GM12865 (cell line): ENCODE measurements at regions not wholly inside any gene's neighbourhood (a gene's known extent, or its start where the extent isn't known, plus 50 kb on each side); places are given as distances from the start of the nearest gene placed in this dataset.

Source experiments
- DNase-seq: peaks from one replicate; pipeline ENCODE4 v3.0.0; 2010; ENCODE audit warnings: low read depth
- H3K4me3 ChIP-seq: 2 replicates; pipeline ENCODE4 v1.5.1; 2011; ENCODE audit warnings: mild to moderate bottlenecking, low read depth, low read length, control low read depth
- TF ChIP-seq, protein P1 (sequence below): IDR thresholded peaks from 2 replicates; pipeline ENCODE4 v1.5.1; 2011; ENCODE audit warnings: low read length, control low read depth, low read depth, inconsistent platforms; ENCODE audit not compliant: insufficient read depth; ENCODE audit errors: missing control alignments

DNA sequence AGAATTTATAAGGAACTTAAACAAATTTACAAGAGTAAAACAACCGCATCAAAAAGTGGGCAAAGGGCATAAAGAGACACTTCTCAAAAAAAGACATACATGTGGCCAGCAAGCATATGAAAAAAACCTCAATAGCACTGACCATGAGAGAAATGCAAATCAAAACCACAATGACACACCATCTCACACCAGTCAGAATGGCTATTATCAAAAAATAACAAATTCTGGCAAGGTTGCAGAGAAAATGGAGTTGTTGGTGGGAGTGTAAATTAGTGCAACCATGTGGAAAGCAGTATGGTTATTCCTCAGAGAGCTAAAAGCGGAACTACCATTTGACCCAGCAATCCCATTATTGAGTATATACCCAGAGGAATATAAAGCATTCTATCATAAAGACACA, 866.8 kb upstream of the TENM4 start:
- DNase-seq: no peak
- H3K4me3 ChIP-seq: no peak overlapping the region
- TF ChIP-seq, protein P1, sequence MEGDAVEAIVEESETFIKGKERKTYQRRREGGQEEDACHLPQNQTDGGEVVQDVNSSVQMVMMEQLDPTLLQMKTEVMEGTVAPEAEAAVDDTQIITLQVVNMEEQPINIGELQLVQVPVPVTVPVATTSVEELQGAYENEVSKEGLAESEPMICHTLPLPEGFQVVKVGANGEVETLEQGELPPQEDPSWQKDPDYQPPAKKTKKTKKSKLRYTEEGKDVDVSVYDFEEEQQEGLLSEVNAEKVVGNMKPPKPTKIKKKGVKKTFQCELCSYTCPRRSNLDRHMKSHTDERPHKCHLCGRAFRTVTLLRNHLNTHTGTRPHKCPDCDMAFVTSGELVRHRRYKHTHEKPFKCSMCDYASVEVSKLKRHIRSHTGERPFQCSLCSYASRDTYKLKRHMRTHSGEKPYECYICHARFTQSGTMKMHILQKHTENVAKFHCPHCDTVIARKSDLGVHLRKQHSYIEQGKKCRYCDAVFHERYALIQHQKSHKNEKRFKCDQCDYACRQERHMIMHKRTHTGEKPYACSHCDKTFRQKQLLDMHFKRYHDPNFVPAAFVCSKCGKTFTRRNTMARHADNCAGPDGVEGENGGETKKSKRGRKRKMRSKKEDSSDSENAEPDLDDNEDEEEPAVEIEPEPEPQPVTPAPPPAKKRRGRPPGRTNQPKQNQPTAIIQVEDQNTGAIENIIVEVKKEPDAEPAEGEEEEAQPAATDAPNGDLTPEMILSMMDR: no peak

DNA sequence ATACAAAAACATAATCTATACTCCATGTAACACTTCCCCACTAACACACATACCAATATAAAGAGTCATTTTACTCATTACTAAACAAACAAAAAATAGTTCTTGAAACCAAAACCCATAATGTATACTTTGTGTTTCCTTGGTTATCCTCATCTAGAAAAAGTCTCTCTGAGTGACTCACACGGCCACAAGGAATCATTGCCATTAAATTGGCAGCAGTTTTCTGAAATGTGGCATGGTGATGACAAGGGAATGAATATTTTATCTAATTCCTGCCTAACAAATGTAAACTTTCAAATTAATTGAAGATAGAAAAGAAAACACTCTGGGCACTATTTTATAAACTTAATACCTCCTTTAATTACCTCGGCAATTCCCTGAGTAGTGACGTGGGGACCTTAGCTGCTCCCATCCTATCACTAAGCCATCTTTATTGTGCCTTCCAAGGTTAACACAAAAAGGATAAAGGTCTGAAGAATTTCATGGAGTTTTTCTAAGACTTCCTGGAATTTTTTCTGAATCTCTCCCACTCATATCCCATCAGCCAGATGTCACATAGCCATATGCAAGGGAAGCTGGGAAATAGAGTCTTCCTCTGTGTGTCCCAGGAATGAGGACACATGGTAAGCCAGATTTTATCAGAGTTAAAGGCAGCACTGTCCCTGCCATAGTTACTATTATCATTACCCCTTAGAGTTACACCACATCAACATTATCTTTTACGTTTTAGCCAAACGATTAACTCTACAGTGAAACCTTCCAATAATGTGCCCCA, 857.2 kb upstream of the TENM4 start:
- H3K4me3 ChIP-seq: no peak overlapping the region
- TF ChIP-seq, protein P1: no peak
- DNase-seq: no peak

DNA sequence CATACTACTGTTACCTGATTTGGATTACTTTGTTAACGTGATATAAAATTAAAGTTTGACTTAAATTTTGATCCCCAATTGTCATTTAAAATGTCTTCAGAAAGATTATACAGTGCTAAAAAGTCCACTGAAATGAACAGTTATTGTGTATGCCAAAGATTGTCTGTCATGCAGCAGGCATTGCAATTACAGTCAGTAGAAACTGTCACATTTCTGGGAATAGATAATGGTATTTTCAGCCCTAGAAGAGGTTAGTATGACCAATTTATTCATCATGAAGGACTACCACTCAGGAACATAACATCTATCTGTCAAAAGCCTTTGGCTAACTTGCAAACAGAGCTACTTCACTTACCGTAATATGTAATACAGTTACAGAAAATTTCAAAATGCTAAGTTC, 852.5 kb upstream of the TENM4 start:
- TF ChIP-seq, protein P1: no peak
- no peak for DNase-seq
- no peak overlapping the region for H3K4me3 ChIP-seq

DNA sequence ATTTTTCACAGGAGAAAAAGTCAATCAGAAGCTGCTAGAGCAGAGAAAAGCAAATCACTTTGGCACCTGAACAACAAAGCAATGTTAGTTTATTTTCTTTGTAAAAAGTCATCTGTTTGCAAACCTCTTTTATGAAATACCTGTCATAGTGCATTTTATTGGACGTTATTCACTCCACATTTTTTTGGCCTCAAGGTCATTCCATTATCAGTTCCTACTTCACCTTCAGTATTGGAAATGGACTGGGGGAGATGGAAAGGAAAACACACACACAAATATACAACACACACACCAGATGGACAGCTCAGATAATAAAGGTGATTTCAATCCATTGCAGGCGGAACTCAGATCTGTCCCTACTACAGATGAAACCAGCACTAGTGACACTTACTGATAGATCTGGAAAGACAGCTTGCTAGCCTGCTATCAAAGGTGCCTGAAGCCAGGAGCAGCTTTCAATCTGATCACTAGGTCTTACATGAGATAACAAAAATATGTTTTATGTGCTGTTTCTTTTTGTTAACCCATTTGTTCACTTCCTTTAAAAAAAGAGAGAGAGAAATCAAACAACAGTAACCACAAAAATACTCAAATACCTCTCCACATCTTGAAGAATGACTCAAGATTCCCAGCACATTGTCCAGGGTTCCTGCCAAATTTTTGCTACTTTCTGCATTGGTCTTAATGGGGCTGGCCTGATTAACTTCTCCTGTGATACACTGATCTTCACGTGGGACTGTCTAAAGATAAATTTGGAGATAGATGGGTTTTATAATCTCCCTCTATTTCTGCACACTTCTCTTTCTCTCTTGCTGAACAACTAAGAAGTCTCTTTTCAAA, 844.3 kb upstream of the TENM4 start:
- H3K4me3 ChIP-seq: no peak overlapping the region

DNA sequence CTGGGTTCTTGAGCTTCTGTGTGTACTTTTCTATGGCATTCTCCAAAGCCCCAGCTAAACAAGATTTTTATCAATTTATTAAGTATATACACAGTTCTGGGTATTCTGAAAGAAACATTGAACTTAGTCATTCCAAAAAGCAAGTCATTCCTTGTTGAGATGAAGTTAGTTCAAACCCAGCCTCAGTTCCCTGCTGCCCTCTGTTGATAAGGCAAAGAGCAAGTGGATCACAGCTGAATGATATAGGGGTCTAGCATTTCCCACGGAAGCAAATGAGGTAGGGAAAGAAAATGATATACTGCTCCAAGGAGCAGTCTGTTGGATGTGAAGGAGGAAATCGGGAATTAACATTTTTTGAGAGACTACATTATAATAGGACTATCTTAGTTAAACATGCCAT, 841.8 kb upstream of the TENM4 start:
- TF ChIP-seq, protein P1: no peak
- no peak overlapping the region for H3K4me3 ChIP-seq
- DNase-seq: no peak

More for the DNA sequence above, 844.3 kb upstream of the TENM4 start:
- no peak for DNase-seq
- TF ChIP-seq, protein P1: no peak

DNA sequence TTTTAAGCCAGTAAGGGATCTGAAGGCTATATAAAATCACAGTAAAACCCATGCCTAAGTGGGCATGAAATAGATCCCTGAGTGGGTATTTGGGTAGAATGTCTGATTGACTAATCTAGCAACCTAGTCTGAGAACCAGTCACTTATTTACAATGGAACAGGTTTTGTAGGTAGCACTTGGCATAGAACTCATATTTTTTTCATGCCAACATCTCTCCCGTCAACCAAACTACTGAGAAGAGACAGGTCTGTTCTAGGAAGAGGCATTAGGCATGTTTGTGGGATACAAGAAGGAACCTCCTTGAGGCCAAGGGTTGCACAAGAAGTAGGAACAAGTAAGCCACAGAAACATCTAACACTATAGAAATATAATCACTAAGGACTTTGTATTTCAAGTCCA, 840.4 kb upstream of the TENM4 start:
- DNase-seq: no peak
- H3K4me3 ChIP-seq: no peak overlapping the region
- TF ChIP-seq, protein P1: no peak
